ENCODE measurements at regions not wholly inside any gene's neighbourhood (a gene's known extent, or its start where the extent isn't known, plus 50 kb on each side); places are given as distances from the start of the nearest gene placed in this dataset.

GRCh38 chr15:95647531-95648277 lies 682.8 kb upstream of the NR2F2 start:
- Mint-ChIP-seq H3K4me3 (no peak overlapping the region), H3K4me1 (no peaks in the 10 kb centered on the region), H3K36me3 (no peaks in the 10 kb centered on the region)

DNA sequence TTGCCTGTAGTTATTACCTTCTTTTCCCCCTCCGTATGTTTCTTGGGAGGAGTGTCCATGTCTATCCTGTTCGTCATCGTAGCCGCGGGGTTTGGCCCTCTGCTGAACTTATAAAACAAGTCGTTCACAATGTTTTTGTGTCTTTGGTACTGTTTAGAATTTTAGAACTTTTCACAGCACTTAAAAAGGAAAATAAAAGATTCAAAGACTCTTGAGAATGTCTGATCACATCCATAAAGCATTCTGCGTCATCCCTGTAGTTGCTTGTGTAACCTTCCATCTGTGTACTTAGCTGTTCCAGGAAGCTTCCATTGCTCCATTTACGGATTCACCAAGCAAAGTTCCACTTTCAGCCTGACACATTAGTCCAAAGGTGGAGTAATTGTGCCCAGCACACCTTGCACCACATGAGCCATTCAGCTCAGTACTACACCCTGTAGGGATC lies 677.1 kb upstream of the NR2F2 start:
- Mint-ChIP-seq H3K36me3 (no peaks in the 10 kb centered on the region), H3K27ac (no peak overlapping the region), H3K9me3 (no peaks in the 10 kb centered on the region), H3K4me1 (no peaks in the 10 kb centered on the region), H3K4me3 (no peak overlapping the region), H3K27me3 (peaks cover 0 to 34% (median 5%) of the 10 kb centered on the region in 5 donors)
- POLR2A ChIA-PET = no interaction called here
- DNase-seq (no peak), ATAC-seq (no peak)

More at GRCh38 chr15:95647531-95648277, 682.8 kb upstream of the NR2F2 start:
- POLR2A ChIA-PET = no interaction called here
- ATAC-seq (no peak), DNase-seq (no peak)
- H3K27me3 Mint-ChIP-seq = peaks cover 0 to 21% (median 5%) of the 10 kb centered on the region in 5 donors
- no peak overlapping the region for H3K27ac Mint-ChIP-seq
- no peaks in the 10 kb centered on the region for H3K9me3 Mint-ChIP-seq

GRCh38 chr15:95655089-95655607 lies 675.4 kb upstream of the NR2F2 start:
- no peak for DNase-seq
- no peak overlapping the region for H3K4me3 Mint-ChIP-seq
- peaks cover 6 to 50% (median 10%) of the 10 kb centered on the region in 5 donors for H3K27me3 Mint-ChIP-seq
- peaks cover 0 to 1% (median 0%) of the 10 kb centered on the region in 4 donors for H3K4me1 Mint-ChIP-seq
- H3K27ac Mint-ChIP-seq = no peak overlapping the region
- no peaks in the 10 kb centered on the region for H3K36me3 Mint-ChIP-seq
- no peak for ATAC-seq
- POLR2A ChIA-PET = no interaction called here
- peaks cover 0 to 3% (median 0%) of the 10 kb centered on the region in 9 donors for H3K9me3 Mint-ChIP-seq

DNA sequence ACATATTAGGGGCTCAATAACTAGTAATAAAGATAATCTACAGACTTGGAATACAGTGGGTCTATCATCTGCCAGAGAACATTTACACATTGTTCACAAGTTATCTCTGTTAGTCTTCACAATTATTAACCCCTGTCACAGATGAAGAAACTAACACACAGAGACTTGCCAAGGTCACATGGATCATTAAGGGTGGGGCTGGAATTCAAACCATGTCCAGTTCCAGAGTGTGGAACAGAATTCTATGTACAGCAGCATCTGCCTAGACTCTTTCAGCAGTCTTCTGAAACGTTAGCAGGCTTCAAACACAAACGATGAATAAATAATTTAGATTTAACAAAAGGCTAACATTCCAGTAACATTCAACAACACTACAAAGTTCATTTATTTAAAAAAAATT lies 673.9 kb upstream of the NR2F2 start:
- Mint-ChIP-seq H3K9me3 (peaks cover 0 to 3% (median 0%) of the 10 kb centered on the region in 9 donors), H3K4me1 (peaks cover 0 to 1% (median 0%) of the 10 kb centered on the region in 4 donors), H3K36me3 (no peaks in the 10 kb centered on the region), H3K27ac (peak overlapping the region in 1 of 10 donors; percentile 42), H3K27me3 (peaks cover 6 to 50% (median 12%) of the 10 kb centered on the region in 5 donors), H3K4me3 (no peak overlapping the region)
- ATAC-seq (no peak), DNase-seq (no peak)
- POLR2A ChIA-PET = no interaction called here

DNA sequence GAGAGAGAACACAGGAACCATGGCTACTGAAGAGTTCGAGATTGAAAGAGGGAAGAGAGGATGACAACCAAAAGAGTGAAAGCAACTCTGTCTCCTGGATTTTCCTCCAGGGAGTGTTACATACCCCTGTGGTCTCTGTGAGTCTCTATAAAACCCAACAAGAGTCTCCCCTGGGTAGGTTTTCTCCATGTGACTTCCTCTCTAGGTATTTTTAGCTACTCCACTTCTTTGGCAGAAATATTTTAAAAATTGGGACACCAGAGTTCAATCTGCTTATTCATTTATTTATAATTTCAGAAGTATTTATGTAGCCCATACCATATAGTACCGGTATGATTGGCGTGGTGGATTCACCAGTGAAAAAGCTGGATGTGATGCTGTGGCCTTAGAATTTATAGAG lies 671.7 kb upstream of the NR2F2 start:
- H3K4me1 Mint-ChIP-seq = peaks cover 0 to 1% (median 0%) of the 10 kb centered on the region in 4 donors
- no peak overlapping the region for H3K27ac Mint-ChIP-seq
- H3K36me3 Mint-ChIP-seq = no peaks in the 10 kb centered on the region
- POLR2A ChIA-PET = no interaction called here
- peaks cover 0 to 3% (median 0%) of the 10 kb centered on the region in 9 donors for H3K9me3 Mint-ChIP-seq
- H3K27me3 Mint-ChIP-seq = peaks cover 6 to 44% (median 8%) of the 10 kb centered on the region in 5 donors
- H3K4me3 Mint-ChIP-seq = no peak overlapping the region
- ATAC-seq = no peak
- no peak for DNase-seq

DNA sequence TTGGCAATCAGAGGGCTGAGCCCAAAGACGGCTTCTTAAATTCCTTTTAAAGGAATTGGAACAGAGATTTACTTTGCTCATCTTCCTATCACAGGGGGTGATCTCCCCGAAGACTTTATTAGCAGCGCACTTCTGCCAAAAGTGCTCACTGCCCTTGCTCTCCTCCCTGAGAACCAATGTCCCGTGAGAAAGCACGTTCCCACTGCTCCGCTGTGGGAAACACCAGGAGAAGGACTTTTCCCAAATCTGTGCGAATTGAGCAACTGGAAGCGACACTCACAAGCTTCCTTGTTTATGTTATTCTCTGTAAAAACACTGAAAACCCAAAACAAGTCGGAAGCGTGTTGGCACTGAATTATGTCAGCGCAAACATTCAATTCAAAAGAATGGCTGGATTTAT lies 670.8 kb upstream of the NR2F2 start:
- H3K27ac Mint-ChIP-seq = no peak overlapping the region
- no peak for ATAC-seq
- no peak for DNase-seq
- H3K4me3 Mint-ChIP-seq = no peak overlapping the region
- POLR2A ChIA-PET = no interaction called here
- H3K4me1 Mint-ChIP-seq = peaks cover 0 to 1% (median 0%) of the 10 kb centered on the region in 4 donors
- peaks cover 0 to 3% (median 0%) of the 10 kb centered on the region in 9 donors for H3K9me3 Mint-ChIP-seq
- no peaks in the 10 kb centered on the region for H3K36me3 Mint-ChIP-seq
- peaks cover 6 to 40% (median 8%) of the 10 kb centered on the region in 5 donors for H3K27me3 Mint-ChIP-seq

- POLR2A ChIA-PET = no interaction called here
- Mint-ChIP-seq H3K9me3 (peaks cover 0 to 3% (median 0%) of the 10 kb centered on the region in 9 donors), H3K4me3 (no peak overlapping the region), H3K27ac (no peak overlapping the region), H3K4me1 (peaks cover 0 to 1% (median 0%) of the 10 kb centered on the region in 4 donors), H3K36me3 (no peaks in the 10 kb centered on the region), H3K27me3 (peaks cover 6 to 27% (median 8%) of the 10 kb centered on the region in 5 donors)
- DNase-seq = no peak
- no peak for ATAC-seq
These were observed 667.9 kb upstream of the NR2F2 start for GRCh38 chr15:95662638-95663037.

- Mint-ChIP-seq H3K36me3 (no peaks in the 10 kb centered on the region), H3K4me3 (no peak overlapping the region), H3K27ac (no peak overlapping the region), H3K27me3 (peaks cover 10 to 28% (median 11%) of the 10 kb centered on the region in 5 donors), H3K4me1 (peaks cover 0 to 2% (median under 1%) of the 10 kb centered on the region in 4 donors), H3K9me3 (peaks cover 0 to 3% (median 0%) of the 10 kb centered on the region in 9 donors)
- ATAC-seq = no peak
- POLR2A ChIA-PET = no interaction called here
- no peak for DNase-seq
These were observed 667.1 kb upstream of the NR2F2 start for GRCh38 chr15:95663156-95664100.

DNA sequence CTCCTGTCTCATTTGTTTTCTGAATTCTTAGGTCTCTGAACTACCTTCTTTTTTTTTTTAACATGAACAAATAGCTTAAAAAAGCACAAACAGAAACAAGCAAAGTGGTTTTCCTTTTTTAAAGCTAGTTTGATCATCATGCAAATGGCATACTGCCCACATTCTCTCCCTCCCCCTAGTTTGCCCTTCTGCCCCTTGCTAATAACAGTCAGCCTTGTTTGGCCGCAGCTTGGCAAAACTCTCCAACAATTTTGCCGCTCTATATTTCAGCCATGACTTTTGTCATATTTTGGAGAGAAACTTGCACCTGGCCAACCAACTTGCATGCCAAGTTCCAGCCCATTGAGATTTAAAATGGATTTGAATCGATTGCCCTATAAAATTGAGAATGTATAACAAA lies 666.0 kb upstream of the NR2F2 start:
- ATAC-seq (no peak), DNase-seq (no peak)
- Mint-ChIP-seq H3K27ac (no peak overlapping the region), H3K4me3 (no peak overlapping the region), H3K4me1 (peaks cover 0 to 4% (median under 1%) of the 10 kb centered on the region in 4 donors), H3K36me3 (no peaks in the 10 kb centered on the region), H3K9me3 (no peaks in the 10 kb centered on the region), H3K27me3 (peaks cover 10 to 26% (median 12%) of the 10 kb centered on the region in 5 donors)
- POLR2A ChIA-PET = no interaction called here

- DNase-seq = no peak
- no peak for ATAC-seq
- H3K9me3 Mint-ChIP-seq = no peaks in the 10 kb centered on the region
- POLR2A ChIA-PET = no interaction called here
- peaks cover 7 to 31% (median 15%) of the 10 kb centered on the region in 5 donors for H3K27me3 Mint-ChIP-seq
- H3K27ac Mint-ChIP-seq = peak overlapping the region in 1 of 10 donors; percentile 1
- H3K36me3 Mint-ChIP-seq = no peaks in the 10 kb centered on the region
- H3K4me1 Mint-ChIP-seq = peaks cover 0 to 6% (median 0%) of the 10 kb centered on the region in 4 donors
- peak overlapping the region in 2 of 10 donors; percentile 37 to 53 for H3K4me3 Mint-ChIP-seq
These were observed 661.2 kb upstream of the NR2F2 start for GRCh38 chr15:95669146-95669922.

- Mint-ChIP-seq H3K27me3 (peaks cover 11 to 40% (median 18%) of the 10 kb centered on the region in 5 donors), H3K4me3 (no peak overlapping the region), H3K36me3 (no peaks in the 10 kb centered on the region), H3K27ac (no peak overlapping the region), H3K4me1 (peaks cover 0 to 3% (median 0%) of the 10 kb centered on the region in 4 donors), H3K9me3 (peaks cover 0 to 4% (median 0%) of the 10 kb centered on the region in 9 donors)
- no peak for ATAC-seq
- POLR2A ChIA-PET = no interaction called here
- DNase-seq = no peak
These were observed 656.5 kb upstream of the NR2F2 start for GRCh38 chr15:95674031-95674430.

DNA sequence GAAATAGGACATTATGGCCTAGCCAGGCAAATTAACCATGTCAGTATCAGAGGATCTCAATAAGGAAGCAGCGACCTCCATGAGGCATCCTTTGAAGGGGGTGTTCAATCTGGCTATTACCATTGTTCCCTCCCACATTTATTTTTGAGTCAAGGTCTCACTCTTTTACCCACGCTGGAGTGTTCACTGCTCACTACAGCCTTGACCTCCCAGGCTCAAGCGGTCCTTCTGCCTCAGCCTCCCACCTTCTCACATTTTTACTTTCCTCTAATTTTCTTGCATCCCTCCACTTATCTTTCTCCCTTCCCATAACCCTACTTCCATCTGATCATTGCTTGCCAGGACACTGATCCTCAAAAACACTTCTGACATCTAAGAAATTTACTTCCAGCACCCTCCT lies 654.0 kb upstream of the NR2F2 start:
- ATAC-seq (no peak), DNase-seq (no peak)
- no peak overlapping the region for H3K4me3 Mint-ChIP-seq
- peaks cover 0 to 4% (median 0%) of the 10 kb centered on the region in 9 donors for H3K9me3 Mint-ChIP-seq
- no peak overlapping the region for H3K27ac Mint-ChIP-seq
- POLR2A ChIA-PET = no interaction called here
- no peaks in the 10 kb centered on the region for H3K4me1 Mint-ChIP-seq
- peaks cover 10 to 39% (median 18%) of the 10 kb centered on the region in 5 donors for H3K27me3 Mint-ChIP-seq
- no peaks in the 10 kb centered on the region for H3K36me3 Mint-ChIP-seq
